Motor neuron (in vitro differentiated cells): ENCODE measurements at regions not wholly inside any gene's neighbourhood (a gene's known extent, or its start where the extent isn't known, plus 50 kb on each side); places are given as distances from the start of the nearest gene placed in this dataset.
"Not testable (repeated sequence)": the region's sequence is repeated elsewhere in the genome, so short reads cannot be mapped to it uniquely, and the experiment has no call there.

Experiments
- ATAC-seq, 8 experiments: fragments of 200-7000 bp; cut with Tn5 transposase; replicated peaks in 6 of 8; 2 replicates each; pipeline ENCODE4 v1.8.0; 2021; ENCODE audit warnings: mild to moderate bottlenecking in 8 of 8, moderate library complexity in 8 of 8
- H3K27ac ChIP-seq, 2 donors: fragments of 250-450 bp; sonication (Bioruptor Pico); 2 replicates each; pipeline ENCODE4 v1.9.0; 2021; ENCODE audit warnings: antibody characterized with exemption in 2 of 2, mild to moderate bottlenecking in 2 of 2, moderate library complexity in 1 of 2
- H3K4me1 ChIP-seq, 2 donors: fragments of 250-450 bp; sonication (Bioruptor Pico); replicated peaks in 1 of 2; 2 replicates each; pipeline ENCODE4 v1.6.1; 2021; ENCODE audit warnings: antibody characterized with exemption in 2 of 2, mild to moderate bottlenecking in 2 of 2, moderate library complexity in 1 of 2
- H3K4me3 ChIP-seq, 5 donors: fragments of 250-450 bp; sonication (Bioruptor Pico); 2 replicates each; pipeline ENCODE4 v1.9.0; 2021; ENCODE audit warnings: antibody characterized with exemption in 5 of 5, mild to moderate bottlenecking in 5 of 5, moderate library complexity in 4 of 5
- WGBS, 10 experiments: fragments of 450-650 bp; shearing (Covaris generic); methylation state at CpG; one replicate each; pipeline ENCODE4 v1.0.0; 2022; 5-methylcytosine and 5-hydroxymethylcytosine counted together
- in situ Hi-C, 9 experiments: fragments of 400-800 bp; cut with MboI; loops; one replicate each; pipeline ENCODE4 v1.15.0; 2021; ENCODE audit warnings: low sequenced_read_pairs in 9 of 9, low pct_unique_long_range_greater_than_20kb in 2 of 9; ENCODE audit not compliant: unreplicated experiment in 9 of 9

- no peak for ATAC-seq
- in situ Hi-C loops, result no loop called here
- Histone ChIP-seq H3K4me1 (peaks cover 9 to 11% of the 10 kb centered on the region in 2 donors), H3K27ac (no peak overlapping the region), H3K4me3 (no peak overlapping the region)
- WGBS, 10 experiments, result 0 to 80% (median 65%) methylated on average over 1 to 3 of the region's 3 CpGs; no CpG with 5 or more reads in 3 of the 10 experiments
Observed at GRCh38 chr5:172528440-172528839, 74.1 kb upstream of the SH3PXD2B start.

- H3K4me3 ChIP-seq, result no peak overlapping the region
- no peak for ATAC-seq
- 60 to 89% (median 81%) methylated on average over 1 to 4 of the region's 4 CpGs; no CpG with 5 or more reads in 2 of the 10 experiments for WGBS, 10 experiments
Observed at GRCh38 chr5:172527559-172527958, 73.2 kb upstream of the SH3PXD2B start.

GRCh38 chr5:172525996-172526360 lies 71.7 kb upstream of the SH3PXD2B start:
- Histone ChIP-seq H3K4me1 (peaks cover 4% of the 10 kb centered on the region in 2 donors), H3K4me3 (no peak overlapping the region), H3K27ac (no peak overlapping the region)
- in situ Hi-C loops, result no loop called here
- 0 to 93% (median 58%) methylated on average over 1 to 3 of the region's 5 CpGs; no CpG with 5 or more reads in 4 of the 10 experiments for WGBS, 10 experiments
- no peak for ATAC-seq

More at GRCh38 chr5:172527559-172527958, 73.2 kb upstream of the SH3PXD2B start:
- peaks cover 8 to 9% of the 10 kb centered on the region in 2 donors for H3K4me1 ChIP-seq
- no peak overlapping the region for H3K27ac ChIP-seq
- in situ Hi-C loops, result no loop called here

GRCh38 chr5:172525307-172525995 lies 71.1 kb upstream of the SH3PXD2B start:
- in situ Hi-C loops, result no loop called here
- 14 to 100% (median 81%) methylated on average over 1 to 5 of the region's 5 CpGs; no CpG with 5 or more reads in 2 of the 10 experiments for WGBS, 10 experiments
- no peaks in the 10 kb centered on the region for H3K4me1 ChIP-seq
- no peak overlapping the region for H3K27ac ChIP-seq
- ATAC-seq, result peak in 1 of 8 experiments; percentile 89
- no peak overlapping the region for H3K4me3 ChIP-seq

GRCh38 chr5:172524573-172525021 lies 70.3 kb upstream of the SH3PXD2B start:
- ATAC-seq, result peak in 1 of 8 experiments; percentile 17
- H3K4me3 ChIP-seq, result no peak overlapping the region
- no peaks in the 10 kb centered on the region for H3K4me1 ChIP-seq
- WGBS, 10 experiments, result 0 to 100% (median 89%) methylated on average over 1 to 4 of the region's 6 CpGs; no CpG with 5 or more reads in 2 of the 10 experiments
- in situ Hi-C loops, result no loop called here
- no peak overlapping the region for H3K27ac ChIP-seq

GRCh38 chr5:172523146-172523745 lies 68.9 kb upstream of the SH3PXD2B start:
- WGBS, 10 experiments, result 16 to 100% (median 79%) methylated on average over 1 to 5 of the region's 6 CpGs; no CpG with 5 or more reads in 2 of the 10 experiments
- no peak overlapping the region for H3K27ac ChIP-seq
- in situ Hi-C loops, result no loop called here
- H3K4me3 ChIP-seq, result no peak overlapping the region
- H3K4me1 ChIP-seq, result no peaks in the 10 kb centered on the region
- no peak for ATAC-seq

GRCh38 chr5:172521338-172521932 lies 67.1 kb upstream of the SH3PXD2B start:
- Histone ChIP-seq H3K4me3 (no peak overlapping the region), H3K4me1 (no peaks in the 10 kb centered on the region), H3K27ac (no peak overlapping the region)
- ATAC-seq, result no peak
- WGBS, 10 experiments, result 13 to 100% (median 67%) methylated on average over 1 to 3 of the region's 3 CpGs
- in situ Hi-C loops, result no loop called here

- Histone ChIP-seq H3K4me1 (no peaks in the 10 kb centered on the region), H3K27ac (no peak overlapping the region), H3K4me3 (no peak overlapping the region)
- in situ Hi-C loops, result no loop called here
- no peak for ATAC-seq
Observed at GRCh38 chr5:172511952-172512351, 57.6 kb upstream of the SH3PXD2B start.

GRCh38 chr5:172509405-172509781 lies 55.1 kb upstream of the SH3PXD2B start:
- 5 to 100% (median 57%) methylated on average over 1 to 8 of the region's 8 CpGs; no CpG with 5 or more reads in 3 of the 10 experiments for WGBS, 10 experiments
- no peak for ATAC-seq
- Histone ChIP-seq H3K27ac (no peak overlapping the region), H3K4me3 (no peak overlapping the region), H3K4me1 (peaks cover 6% of the 10 kb centered on the region in 2 donors)
- in situ Hi-C loops, result no loop called here

GRCh38 chr5:172508471-172509404 lies 54.4 kb upstream of the SH3PXD2B start:
- peaks cover 6% of the 10 kb centered on the region in 2 donors for H3K4me1 ChIP-seq
- WGBS, 10 experiments, result 13 to 100% (median 63%) methylated on average over 1 to 3 of the region's 12 CpGs; no CpG with 5 or more reads in 4 of the 10 experiments
- no peak overlapping the region for H3K4me3 ChIP-seq
- no peak for ATAC-seq
- no peak overlapping the region for H3K27ac ChIP-seq
- in situ Hi-C loops, result no loop called here

GRCh38 chr5:172507485-172507884 lies 53.2 kb upstream of the SH3PXD2B start:
- WGBS, 10 experiments, result 20 to 94% (median 73%) methylated on average over 2 to 8 of the region's 8 CpGs; no CpG with 5 or more reads in 1 of the 10 experiments

GRCh38 chr5:172506921-172507320 lies 52.6 kb upstream of the SH3PXD2B start:
- H3K4me3 ChIP-seq, result no peak overlapping the region
- peaks cover 6 to 9% of the 10 kb centered on the region in 2 donors for H3K4me1 ChIP-seq
- no peak overlapping the region for H3K27ac ChIP-seq
- WGBS, 10 experiments, result 40 to 100% (median 92%) methylated on average over 1 of the region's 2 CpGs; no CpG with 5 or more reads in 6 of the 10 experiments
- in situ Hi-C loops, result no loop called here
- ATAC-seq, result no peak

More at GRCh38 chr5:172507485-172507884, 53.2 kb upstream of the SH3PXD2B start:
- H3K27ac ChIP-seq, ATAC-seq, H3K4me3 ChIP-seq, in situ Hi-C loops, H3K4me1 ChIP-seq: not testable (repeated sequence)
